ENCODE measurements at regions not wholly inside any gene's neighbourhood (a gene's known extent, or its start where the extent isn't known, plus 50 kb on each side); places are given as distances from the start of the nearest gene placed in this dataset.

GRCh38 chr12:66742508-66743367 is 63.9 kb upstream of the GRIP1 start:
- in situ Hi-C loops (cut with HindIII; ENCODE audit: extremely low pct_ligation_motif_present, low pct_unique_long_range_greater_than_20kb) (no loop called here), intact Hi-C loops (cut with micrococcal nuclease; ENCODE audit: unreplicated experiment) (no loop called here)
- H3K79me2 ChIP-seq (ENCODE audit: insufficient read depth, low read length): no peaks in the 10 kb centered on the region
- H3K9me3 ChIP-seq (ENCODE audit: low read length): no peaks in the 10 kb centered on the region
- H3K36me3 ChIP-seq (replicated peaks in 1 of 2; ENCODE audit: control insufficient read depth in 1 of 2, insufficient read depth in 2 of 2, low read length in 2 of 2): no peaks in the 10 kb centered on the region
- ATAC-seq (no peak), FAIRE-seq (no peak), DNase-seq (ENCODE audit: low spot score) (no peak)
- no peaks in the 10 kb centered on the region for H4K20me1 ChIP-seq (ENCODE audit: insufficient read depth, low read length)
- no peak overlapping the region for H3K4me2 ChIP-seq (ENCODE audit: low read depth, low read length)
- WGBS (ENCODE audit: low lambda C conversion rate): 0% methylated on average over 2 of the region's 2 CpGs
- no peaks in the 10 kb centered on the region; a peak in 1 of 5 replicates for H3K27me3 ChIP-seq (ENCODE audit: control insufficient read depth in 1 of 2, insufficient read depth in 2 of 2, low read length in 2 of 2)
- H3K4me3 ChIP-seq (replicated peaks in 1 of 3; ENCODE audit: insufficient read depth in 1 of 3, low read depth in 2 of 3, low read length in 3 of 3): no peak overlapping the region
- CTCF ChIA-PET (ENCODE audit: low intra/inter-chr PET ratio, low total read pairs): no interaction called here
- POLR2A ChIA-PET: no interaction called here
- no peaks in the 10 kb centered on the region for H3K4me1 ChIP-seq (ENCODE audit: insufficient read depth, low read length)
- no TSS peak for BruUV-seq (replicated peaks)
- no peak overlapping the region for H3K9ac ChIP-seq (ENCODE audit: insufficient read depth, low read depth, low read length)
- TF ChIP-seq HMGA1 (CRISPR knock-in tag; conservative IDR thresholded peaks at IDR 0.05): no peak
- TF ChIP-seq ZBTB14 (CRISPR knock-in tag; IDR thresholded peaks at IDR 0.05): no peak
- TF ChIP-seq NR1H2 (CRISPR knock-in tag; IDR thresholded peaks at IDR 0.05; ENCODE audit: borderline replicate concordance, low read depth): no peak
- TF ChIP-seq TEAD2 (CRISPR knock-in tag; IDR thresholded peaks at IDR 0.05): no peak
- TF ChIP-seq, protein P1, sequence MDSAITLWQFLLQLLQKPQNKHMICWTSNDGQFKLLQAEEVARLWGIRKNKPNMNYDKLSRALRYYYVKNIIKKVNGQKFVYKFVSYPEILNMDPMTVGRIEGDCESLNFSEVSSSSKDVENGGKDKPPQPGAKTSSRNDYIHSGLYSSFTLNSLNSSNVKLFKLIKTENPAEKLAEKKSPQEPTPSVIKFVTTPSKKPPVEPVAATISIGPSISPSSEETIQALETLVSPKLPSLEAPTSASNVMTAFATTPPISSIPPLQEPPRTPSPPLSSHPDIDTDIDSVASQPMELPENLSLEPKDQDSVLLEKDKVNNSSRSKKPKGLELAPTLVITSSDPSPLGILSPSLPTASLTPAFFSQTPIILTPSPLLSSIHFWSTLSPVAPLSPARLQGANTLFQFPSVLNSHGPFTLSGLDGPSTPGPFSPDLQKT (CRISPR knock-in tag; IDR thresholded peaks at IDR 0.05; ENCODE audit: borderline replicate concordance): no peak
- TF ChIP-seq RAD51 (IDR thresholded peaks at IDR 0.05; ENCODE audit: borderline replicate concordance): no peak
- no peak for TF ChIP-seq TEAD3 (CRISPR knock-in tag; optimal IDR thresholded peaks at IDR 0.05; ENCODE audit: borderline replicate concordance)
- TF ChIP-seq KMT2B (CRISPR knock-in tag; IDR thresholded peaks at IDR 0.05): no peak
- TF ChIP-seq ZNF790 (CRISPR knock-in tag; IDR thresholded peaks at IDR 0.05; ENCODE audit: borderline replicate concordance): no peak
- TF ChIP-seq TIGD3 (CRISPR knock-in tag; IDR thresholded peaks at IDR 0.05; ENCODE audit: borderline replicate concordance): no peak
- no peak for TF ChIP-seq SMYD3 (CRISPR knock-in tag; IDR thresholded peaks at IDR 0.05)
- TF ChIP-seq ZNF430 (CRISPR knock-in tag; IDR thresholded peaks at IDR 0.05): no peak
- H3K27ac ChIP-seq (ENCODE audit: extremely low read length, insufficient read depth, low read length): no peak overlapping the region
- no peak overlapping the region for H2AFZ ChIP-seq (ENCODE audit: low read length)

All from HepG2 (cell line).